Testis (tissue), 2 donors: ENCODE measurements at regions not wholly inside any gene's neighbourhood (a gene's known extent, or its start where the extent isn't known, plus 50 kb on each side); places are given as distances from the start of the nearest gene placed in this dataset.

ENCODE experiments used
- DNase-seq: peaks from one replicate; pipeline ENCODE4 v3.0.0-alpha.2; 2019
- H3K27ac ChIP-seq, 2 donors: fragments of 200-600 bp; sonication (generic); one replicate each; pipeline ENCODE4 v1.5.1; 2019
- H3K27me3 ChIP-seq: fragments of 200-600 bp; sonication (generic); one replicate; pipeline ENCODE4 v1.5.1; 2019
- H3K36me3 ChIP-seq: fragments of 200-600 bp; sonication (generic); one replicate; pipeline ENCODE4 v1.5.1; 2017; ENCODE audit warnings: low read depth; ENCODE audit errors: missing control alignments
- H3K4me1 ChIP-seq: fragments of 200-600 bp; sonication (generic); one replicate; pipeline ENCODE4 v1.5.1; 2019
- H3K4me3 ChIP-seq, 2 donors: fragments of 200-600 bp; sonication (generic); one replicate each; pipeline ENCODE4 v1.5.1; 2017 to 2019
- H3K9me3 ChIP-seq: fragments of 200-600 bp; sonication (generic); one replicate; pipeline ENCODE4 v1.5.1; 2017
- POLR2A ChIP-seq: fragments of 450-650 bp; IDR thresholded peaks from one replicate; pipeline ENCODE4 v1.6.1; 2017; ENCODE audit warnings: antibody characterized with exemption, mild to moderate bottlenecking, moderate library complexity
- WGBS, 2 donors: methylation state at CpG; one replicate each; pipeline ENCODE4 v1.1.5; 2018; 5-methylcytosine and 5-hydroxymethylcytosine counted together
- intact Hi-C: fragments of 100-400 bp; cut with DNase I; formaldehyde crosslinking; loops from one replicate; pipeline ENCODE4 v1.15.1; 2023; ENCODE audit warnings: low total_unique reads
- microRNA counts, 2 donors: library from miRNA; unstranded; fragments of <30 nt; microRNA quantifications; one replicate each; lab custom pipeline; 2016
- microRNA-seq, 2 donors: library from miRNA; unstranded; fragments of <30 nt; microRNA quantifications; one replicate each; pipeline ENCODE4, GENCODE V29; 2016; ENCODE audit warnings: borderline number of aligned reads in 2 of 2, borderline replicate concordance in 1 of 2
- small RNA-seq, 2 donors: library from RNA; depleted of rRNA; stranded (forward); fragments of <200 nt; gene quantifications; one replicate each; pipeline ENCODE3, GENCODE V24; 2016
- TF ChIP-seq, protein P1 (sequence below), 3 experiments: fragments of 450-650 bp in 2 of 3; fragments of 200-600 bp in 1 of 3; sonication (generic) in 1 of 3; IDR thresholded peaks; one replicate each; pipeline ENCODE4 v1.5.1; 2016 to 2019; ENCODE audit warnings: antibody characterized with exemption in 3 of 3, mild to moderate bottlenecking in 2 of 3, moderate library complexity in 1 of 3

DNA sequence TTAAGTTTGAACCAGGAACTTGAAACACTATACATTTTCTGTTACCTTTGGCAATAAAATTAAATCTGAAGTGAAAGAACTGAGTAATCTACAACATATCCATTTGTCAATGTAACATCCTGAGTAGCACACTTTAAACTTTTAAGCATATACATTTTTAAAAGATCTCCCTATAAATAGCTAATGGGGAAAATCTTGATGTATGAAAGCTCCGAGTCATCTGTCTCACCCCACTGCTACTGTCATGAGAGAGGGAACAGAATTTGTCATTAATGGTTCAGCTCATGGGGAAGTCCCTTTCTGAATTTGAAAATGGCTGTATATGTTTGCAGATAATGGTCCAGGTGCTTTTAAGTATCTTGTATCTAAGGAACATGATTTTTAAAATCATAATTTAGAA lies 55.2 kb upstream of the NOX3 start:
- H3K9me3 ChIP-seq = no peaks in the 10 kb centered on the region
- no peak overlapping the region for H3K27ac ChIP-seq
- no peaks in the 10 kb centered on the region for H3K27me3 ChIP-seq
- H3K4me1 ChIP-seq = no peaks in the 10 kb centered on the region
- no peak for TF ChIP-seq POLR2A
- TF ChIP-seq, protein P1, sequence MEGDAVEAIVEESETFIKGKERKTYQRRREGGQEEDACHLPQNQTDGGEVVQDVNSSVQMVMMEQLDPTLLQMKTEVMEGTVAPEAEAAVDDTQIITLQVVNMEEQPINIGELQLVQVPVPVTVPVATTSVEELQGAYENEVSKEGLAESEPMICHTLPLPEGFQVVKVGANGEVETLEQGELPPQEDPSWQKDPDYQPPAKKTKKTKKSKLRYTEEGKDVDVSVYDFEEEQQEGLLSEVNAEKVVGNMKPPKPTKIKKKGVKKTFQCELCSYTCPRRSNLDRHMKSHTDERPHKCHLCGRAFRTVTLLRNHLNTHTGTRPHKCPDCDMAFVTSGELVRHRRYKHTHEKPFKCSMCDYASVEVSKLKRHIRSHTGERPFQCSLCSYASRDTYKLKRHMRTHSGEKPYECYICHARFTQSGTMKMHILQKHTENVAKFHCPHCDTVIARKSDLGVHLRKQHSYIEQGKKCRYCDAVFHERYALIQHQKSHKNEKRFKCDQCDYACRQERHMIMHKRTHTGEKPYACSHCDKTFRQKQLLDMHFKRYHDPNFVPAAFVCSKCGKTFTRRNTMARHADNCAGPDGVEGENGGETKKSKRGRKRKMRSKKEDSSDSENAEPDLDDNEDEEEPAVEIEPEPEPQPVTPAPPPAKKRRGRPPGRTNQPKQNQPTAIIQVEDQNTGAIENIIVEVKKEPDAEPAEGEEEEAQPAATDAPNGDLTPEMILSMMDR (IDR thresholded peaks at IDR 0.05) = no peak
- DNase-seq = no peak
- intact Hi-C loops = no loop called here
- WGBS, 2 donors = 49 to 65% methylated on average over 1 of the region's 1 CpG
- H3K36me3 ChIP-seq = no peaks in the 10 kb centered on the region
- no peak overlapping the region for H3K4me3 ChIP-seq

DNA sequence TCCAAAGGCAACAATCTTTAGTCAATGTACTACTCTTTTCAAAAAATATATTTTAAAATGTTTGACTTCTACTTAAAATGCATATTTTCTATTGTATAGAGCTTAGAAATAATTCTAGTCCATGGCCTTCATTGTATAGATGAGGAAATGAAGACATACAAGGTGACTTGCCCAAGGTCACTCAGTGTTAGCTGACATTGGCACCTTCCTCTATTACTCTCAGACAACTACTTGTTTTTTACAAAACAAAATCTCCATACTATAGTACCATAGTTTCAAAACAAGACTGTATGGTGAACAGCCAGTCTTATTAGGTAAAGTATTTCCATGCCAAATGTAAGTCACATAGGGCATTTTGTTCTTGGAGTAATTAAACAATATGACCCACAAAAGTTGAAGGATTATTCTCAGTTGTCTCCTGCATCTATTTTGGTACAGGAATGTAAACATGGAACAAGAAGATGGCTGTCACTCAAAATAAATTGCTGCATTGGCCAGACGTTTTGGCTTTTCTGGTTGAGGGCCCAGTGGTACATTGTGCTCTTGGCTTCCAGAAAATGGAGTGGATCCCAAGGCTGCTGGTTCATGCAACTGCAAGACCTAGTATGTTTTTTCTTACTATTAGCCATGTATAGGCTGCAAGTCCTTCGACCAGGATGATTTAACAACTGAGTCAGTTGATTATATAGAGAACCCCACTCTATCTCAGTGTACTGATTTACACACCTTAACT lies 54.3 kb upstream of the NOX3 start:
- intact Hi-C loops = no loop called here
- Histone ChIP-seq H3K27me3 (no peaks in the 10 kb centered on the region), H3K9me3 (no peaks in the 10 kb centered on the region), H3K27ac (no peak overlapping the region), H3K36me3 (no peaks in the 10 kb centered on the region), H3K4me3 (no peak overlapping the region), H3K4me1 (peaks cover 9% of the 10 kb centered on the region)
- no peak for DNase-seq
- no peak for TF ChIP-seq POLR2A
- TF ChIP-seq, protein P1 (IDR thresholded peaks at IDR 0.05) = no peak
- 67 to 71% methylated on average over 2 of the region's 2 CpGs for WGBS, 2 donors

DNA sequence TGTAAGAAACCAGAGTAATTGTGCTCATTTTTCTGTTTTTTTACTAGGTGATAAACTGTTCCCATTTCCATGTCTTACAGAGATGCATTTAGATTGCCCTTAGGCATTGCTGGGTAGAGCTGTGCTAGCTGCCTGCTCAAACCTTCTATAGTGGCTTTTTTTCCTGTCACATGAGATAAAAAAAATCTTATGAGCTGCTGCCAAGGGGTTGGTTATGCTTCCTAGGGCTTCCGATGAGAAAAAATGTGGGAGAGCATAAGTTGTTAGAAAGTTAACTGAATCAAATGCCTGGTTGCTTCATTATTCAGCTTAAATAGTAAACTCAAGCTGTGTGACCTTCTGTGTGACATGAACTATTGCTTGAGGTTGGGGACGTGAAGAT lies 50.0 kb upstream of the NOX3 start:
- no peak overlapping the region for H3K27ac ChIP-seq
- H3K9me3 ChIP-seq = no peaks in the 10 kb centered on the region
- WGBS, 2 donors = 46 to 50% methylated on average over 2 of the region's 2 CpGs
- H3K4me1 ChIP-seq = peaks cover 9% of the 10 kb centered on the region
- no peak for DNase-seq
- no peaks in the 10 kb centered on the region for H3K27me3 ChIP-seq
- intact Hi-C loops = no loop called here
- no peak for TF ChIP-seq POLR2A
- TF ChIP-seq, protein P1 (IDR thresholded peaks at IDR 0.05) = no peak
- H3K4me3 ChIP-seq = no peak overlapping the region
- no peaks in the 10 kb centered on the region for H3K36me3 ChIP-seq

MicroRNA genes in the stretch of these regions (microRNA counts, 767-probe panel; counts per million panel counts)
- 0 to 152 counts per million in 2 donors for microRNA hsa-miR-1202 (lab: Ali Mortazavi, UCI)

Small RNA genes in the stretch of these regions (microRNA-seq; reads per million reads assigned to microRNA genes)
- gene MIR1202 = 0 reads per million in 2 donors

Small RNA genes in the stretch of these regions (small RNA-seq; reads per million reads assigned to genes)
- gene MIR1202 (0 reads per million in 2 donors), gene RNU7-152P (0 reads per million in 2 donors), gene SNORD28B (0 reads per million in 2 donors)
